ENCODE measurements at regions not wholly inside any gene's neighbourhood (a gene's known extent, or its start where the extent isn't known, plus 50 kb on each side); places are given as distances from the start of the nearest gene placed in this dataset.

DNA sequence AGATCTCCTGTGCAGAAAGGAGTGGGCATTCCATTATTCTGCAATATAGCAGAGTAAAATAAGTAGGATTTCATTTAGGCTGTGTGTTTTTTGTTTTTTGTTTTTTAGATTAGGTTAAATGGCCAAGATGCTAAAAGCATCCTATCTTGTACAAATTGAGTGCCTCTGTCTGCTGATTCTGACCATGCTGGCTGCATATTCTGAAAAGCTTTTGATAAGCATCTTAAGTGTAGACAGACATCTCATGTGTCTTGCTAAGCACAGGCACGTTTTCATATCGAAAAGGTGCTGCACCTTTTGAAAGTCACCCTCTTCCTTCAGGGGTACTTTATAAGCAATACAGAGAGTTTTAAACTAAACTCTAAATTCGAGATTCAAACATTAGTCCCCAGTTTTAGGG is 74.0 kb upstream of the BCL11A start:
- Histone ChIP-seq H3K27ac (ENCODE audit: low read depth in 1 of 3, low read length in 2 of 3) (no peak overlapping the region), H3K9me3 (ENCODE audit: control insufficient read depth in 2 of 2, insufficient read depth in 1 of 2, low read depth in 1 of 2, low read length in 1 of 2) (no peaks in the 10 kb centered on the region), H3K27me3 (ENCODE audit: control insufficient read depth in 3 of 3, insufficient read depth in 3 of 3, low read length in 3 of 3) (peaks cover 0 to 6% (median 3%) of the 10 kb centered on the region in 3 donors), H3K4me3 (ENCODE audit: low read depth in 1 of 3, low read length in 3 of 3) (no peak overlapping the region), H3K4me1 (ENCODE audit: control insufficient read depth in 3 of 3, insufficient read depth in 2 of 3, low read depth in 1 of 3, low read length in 2 of 3) (no peaks in the 10 kb centered on the region), H3K36me3 (ENCODE audit: control insufficient read depth in 3 of 3, insufficient read depth in 2 of 3, low read depth in 1 of 3, low read length in 3 of 3) (no peaks in the 10 kb centered on the region)
- FAIRE-seq (no peak), DNase-seq (no peak)
- WGBS, 3 donors = 56 to 57% (median 57%) methylated on average over 3 of the region's 3 CpGs

DNA sequence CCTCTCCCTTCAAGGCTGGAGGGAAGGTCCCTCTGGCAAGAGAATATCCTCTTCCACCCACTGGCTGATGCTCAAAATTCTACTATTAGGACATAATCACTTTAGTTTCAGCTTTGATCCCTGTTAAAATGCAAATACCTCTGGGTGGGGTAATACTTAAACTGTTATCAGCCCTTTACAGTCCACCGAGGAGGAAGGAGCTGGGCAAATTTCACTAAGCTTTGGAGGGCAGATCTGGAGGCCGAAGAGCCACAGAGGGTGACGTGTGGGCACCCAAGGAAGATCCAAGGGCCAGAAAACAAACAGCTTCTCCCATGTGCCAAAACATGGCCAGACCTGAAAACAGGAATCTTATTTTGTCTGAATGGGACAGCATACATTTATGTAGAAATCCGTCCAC is 74.6 kb upstream of the BCL11A start:
- FAIRE-seq (no peak), DNase-seq (no peak)
- 44 to 71% (median 56%) methylated on average over 4 of the region's 4 CpGs for WGBS, 3 donors
- H3K4me3 ChIP-seq (ENCODE audit: low read depth in 1 of 3, low read length in 3 of 3) = no peak overlapping the region
- H3K4me1 ChIP-seq (ENCODE audit: control insufficient read depth in 3 of 3, insufficient read depth in 2 of 3, low read depth in 1 of 3, low read length in 2 of 3) = no peaks in the 10 kb centered on the region
- H3K27me3 ChIP-seq (ENCODE audit: control insufficient read depth in 3 of 3, insufficient read depth in 3 of 3, low read length in 3 of 3) = peaks cover 0 to 3% (median under 1%) of the 10 kb centered on the region in 3 donors
- H3K27ac ChIP-seq (ENCODE audit: low read depth in 1 of 3, low read length in 2 of 3) = no peak overlapping the region
- no peaks in the 10 kb centered on the region for H3K9me3 ChIP-seq (ENCODE audit: control insufficient read depth in 2 of 2, insufficient read depth in 1 of 2, low read depth in 1 of 2, low read length in 1 of 2)
- H3K36me3 ChIP-seq (ENCODE audit: control insufficient read depth in 3 of 3, insufficient read depth in 2 of 3, low read depth in 1 of 3, low read length in 3 of 3) = no peaks in the 10 kb centered on the region

DNA sequence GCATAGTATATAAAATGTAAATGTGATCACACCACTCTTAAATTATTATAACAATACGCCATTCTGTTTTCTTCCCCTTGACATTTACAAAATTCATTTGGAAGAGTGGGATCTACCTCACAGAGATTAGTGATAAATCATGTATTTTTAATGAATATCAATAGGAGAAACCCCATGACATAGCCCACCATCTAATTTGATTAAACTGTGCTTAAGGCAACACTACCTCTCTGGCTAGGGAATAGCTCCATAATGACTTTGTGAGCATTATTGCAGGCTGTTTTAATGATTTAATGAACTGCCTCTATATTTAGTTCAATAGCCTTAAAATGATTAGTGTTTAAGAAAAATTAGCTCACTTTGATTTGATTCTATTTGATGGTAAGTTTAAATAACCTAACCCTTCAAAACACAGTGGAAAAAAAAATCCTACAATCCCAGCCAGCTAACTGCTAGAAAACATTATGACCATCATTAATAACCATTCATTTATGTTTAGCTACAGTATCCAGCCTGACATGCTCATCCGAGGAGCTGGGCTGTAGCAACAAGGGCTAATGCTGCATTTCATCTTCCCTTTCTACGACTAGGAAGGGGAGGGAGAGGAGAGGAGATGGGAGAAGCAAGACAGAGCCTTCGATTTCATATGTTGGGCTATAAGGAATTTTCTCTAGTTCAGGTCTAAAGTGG is 75.3 kb upstream of the BCL11A start:
- Histone ChIP-seq H3K36me3 (ENCODE audit: control insufficient read depth in 3 of 3, insufficient read depth in 2 of 3, low read depth in 1 of 3, low read length in 3 of 3) (no peaks in the 10 kb centered on the region), H3K9me3 (ENCODE audit: control insufficient read depth in 2 of 2, insufficient read depth in 1 of 2, low read depth in 1 of 2, low read length in 1 of 2) (no peaks in the 10 kb centered on the region), H3K27me3 (ENCODE audit: control insufficient read depth in 3 of 3, insufficient read depth in 3 of 3, low read length in 3 of 3) (no peaks in the 10 kb centered on the region), H3K4me1 (ENCODE audit: control insufficient read depth in 3 of 3, insufficient read depth in 2 of 3, low read depth in 1 of 3, low read length in 2 of 3) (no peaks in the 10 kb centered on the region), H3K27ac (ENCODE audit: low read depth in 1 of 3, low read length in 2 of 3) (no peak overlapping the region), H3K4me3 (ENCODE audit: low read depth in 1 of 3, low read length in 3 of 3) (no peak overlapping the region)
- 54 to 66% (median 62%) methylated on average over 4 of the region's 4 CpGs for WGBS, 3 donors
- no peak for DNase-seq
- no peak for FAIRE-seq

- H3K27me3 ChIP-seq (ENCODE audit: control insufficient read depth in 3 of 3, insufficient read depth in 3 of 3, low read length in 3 of 3) = no peaks in the 10 kb centered on the region
- DNase-seq = no peak
- no peaks in the 10 kb centered on the region for H3K36me3 ChIP-seq (ENCODE audit: control insufficient read depth in 3 of 3, insufficient read depth in 2 of 3, low read depth in 1 of 3, low read length in 3 of 3)
- no peak overlapping the region for H3K4me3 ChIP-seq (ENCODE audit: low read depth in 1 of 3, low read length in 3 of 3)
- no peaks in the 10 kb centered on the region for H3K4me1 ChIP-seq (ENCODE audit: control insufficient read depth in 3 of 3, insufficient read depth in 2 of 3, low read depth in 1 of 3, low read length in 2 of 3)
- no peaks in the 10 kb centered on the region for H3K9me3 ChIP-seq (ENCODE audit: control insufficient read depth in 2 of 2, insufficient read depth in 1 of 2, low read depth in 1 of 2, low read length in 1 of 2)
- no peak overlapping the region for H3K27ac ChIP-seq (ENCODE audit: low read depth in 1 of 3, low read length in 2 of 3)
- FAIRE-seq = no peak
- WGBS, 3 donors = 49 to 69% (median 56%) methylated on average over 3 of the region's 3 CpGs
Observed at GRCh38 chr2:60629305-60629662, 75.8 kb upstream of the BCL11A start.

DNA sequence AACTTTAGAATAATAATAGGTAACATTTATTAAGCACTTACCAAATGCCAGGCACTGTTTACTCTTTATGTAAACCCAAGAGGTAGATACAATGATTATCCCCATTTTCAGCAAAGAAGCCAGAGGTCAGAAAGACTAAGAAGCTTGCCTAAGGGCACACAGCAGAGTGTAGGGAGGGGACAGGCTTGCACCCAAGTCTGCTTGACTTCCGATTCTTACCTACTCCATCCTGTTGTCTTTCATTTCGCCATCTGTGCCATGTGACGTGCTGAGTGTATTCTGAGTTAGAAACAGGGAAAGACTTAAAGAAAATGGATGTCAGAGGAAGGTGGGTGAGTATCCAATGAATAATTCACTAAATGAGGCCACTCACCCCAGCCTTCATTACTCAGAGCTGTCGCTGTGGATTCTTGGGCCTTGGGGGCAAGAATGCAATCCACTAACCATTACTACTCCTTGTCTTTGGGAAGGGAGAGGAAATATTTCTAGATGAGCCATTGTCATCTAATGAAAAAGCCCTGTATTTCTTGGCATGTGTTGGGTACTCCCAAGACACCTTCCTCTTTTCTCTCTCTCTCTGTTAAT is 76.4 kb upstream of the BCL11A start:
- no peak overlapping the region for H3K4me3 ChIP-seq (ENCODE audit: low read depth in 1 of 3, low read length in 3 of 3)
- DNase-seq = no peak
- no peak overlapping the region for H3K27ac ChIP-seq (ENCODE audit: low read depth in 1 of 3, low read length in 2 of 3)
- peaks cover 0 to 2% (median 0%) of the 10 kb centered on the region in 3 donors for H3K27me3 ChIP-seq (ENCODE audit: control insufficient read depth in 3 of 3, insufficient read depth in 3 of 3, low read length in 3 of 3)
- WGBS, 3 donors = 84 to 98% (median 91%) methylated on average over 4 of the region's 4 CpGs
- no peak for FAIRE-seq
- H3K4me1 ChIP-seq (ENCODE audit: control insufficient read depth in 3 of 3, insufficient read depth in 2 of 3, low read depth in 1 of 3, low read length in 2 of 3) = peaks cover 0 to 3% (median 0%) of the 10 kb centered on the region in 3 donors
- H3K36me3 ChIP-seq (ENCODE audit: control insufficient read depth in 3 of 3, insufficient read depth in 2 of 3, low read depth in 1 of 3, low read length in 3 of 3) = no peaks in the 10 kb centered on the region
- no peaks in the 10 kb centered on the region for H3K9me3 ChIP-seq (ENCODE audit: control insufficient read depth in 2 of 2, insufficient read depth in 1 of 2, low read depth in 1 of 2, low read length in 1 of 2)

- FAIRE-seq (no peak), DNase-seq (no peak)
- peaks cover 0 to 2% (median 0%) of the 10 kb centered on the region in 3 donors for H3K27me3 ChIP-seq (ENCODE audit: control insufficient read depth in 3 of 3, insufficient read depth in 3 of 3, low read length in 3 of 3)
- 72 to 84% (median 82%) methylated on average over 5 of the region's 5 CpGs for WGBS, 3 donors
- H3K27ac ChIP-seq (ENCODE audit: low read depth in 1 of 3, low read length in 2 of 3) = no peak overlapping the region
- H3K36me3 ChIP-seq (ENCODE audit: control insufficient read depth in 3 of 3, insufficient read depth in 2 of 3, low read depth in 1 of 3, low read length in 3 of 3) = no peaks in the 10 kb centered on the region
- H3K9me3 ChIP-seq (ENCODE audit: control insufficient read depth in 2 of 2, insufficient read depth in 1 of 2, low read depth in 1 of 2, low read length in 1 of 2) = no peaks in the 10 kb centered on the region
- no peak overlapping the region for H3K4me3 ChIP-seq (ENCODE audit: low read depth in 1 of 3, low read length in 3 of 3)
- peaks cover 0 to 5% (median 0%) of the 10 kb centered on the region in 3 donors for H3K4me1 ChIP-seq (ENCODE audit: control insufficient read depth in 3 of 3, insufficient read depth in 2 of 3, low read depth in 1 of 3, low read length in 2 of 3)
Observed at GRCh38 chr2:60633615-60634014, 80.2 kb upstream of the BCL11A start.

DNA sequence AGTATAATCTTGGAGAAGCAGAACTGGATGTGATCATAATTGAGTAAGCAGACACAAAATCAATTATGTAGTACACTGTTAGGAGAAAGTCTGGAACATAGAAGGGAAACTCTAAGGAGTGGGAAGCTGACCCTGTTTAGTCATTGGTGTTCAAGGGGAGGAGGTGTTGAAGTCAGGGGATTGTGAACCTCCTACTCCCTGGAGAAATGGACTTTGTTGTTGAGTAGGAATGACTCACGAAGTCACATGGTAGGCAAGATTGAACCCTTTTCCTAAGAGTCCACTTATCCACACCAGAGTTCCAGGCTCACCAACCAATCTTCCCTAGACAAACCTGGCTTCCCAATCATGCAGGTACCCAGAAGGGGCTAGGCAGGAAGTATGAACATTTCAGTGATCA is 81.0 kb upstream of the BCL11A start:
- no peaks in the 10 kb centered on the region for H3K9me3 ChIP-seq (ENCODE audit: control insufficient read depth in 2 of 2, insufficient read depth in 1 of 2, low read depth in 1 of 2, low read length in 1 of 2)
- no peak for FAIRE-seq
- peak; percentile 73 to 88 for DNase-seq
- H3K4me3 ChIP-seq (ENCODE audit: low read depth in 1 of 3, low read length in 3 of 3) = no peak overlapping the region
- H3K4me1 ChIP-seq (ENCODE audit: control insufficient read depth in 3 of 3, insufficient read depth in 2 of 3, low read depth in 1 of 3, low read length in 2 of 3) = peaks cover 0 to 5% (median 0%) of the 10 kb centered on the region in 3 donors
- no peaks in the 10 kb centered on the region for H3K36me3 ChIP-seq (ENCODE audit: control insufficient read depth in 3 of 3, insufficient read depth in 2 of 3, low read depth in 1 of 3, low read length in 3 of 3)
- peak overlapping the region in 1 of 3 donors; percentile 49 for H3K27ac ChIP-seq (ENCODE audit: low read depth in 1 of 3, low read length in 2 of 3)
- H3K27me3 ChIP-seq (ENCODE audit: control insufficient read depth in 3 of 3, insufficient read depth in 3 of 3, low read length in 3 of 3) = peaks cover 0 to 2% (median 0%) of the 10 kb centered on the region in 3 donors
- WGBS, 3 donors = 12 to 65% (median 33%) methylated on average over 1 of the region's 1 CpG

DNA sequence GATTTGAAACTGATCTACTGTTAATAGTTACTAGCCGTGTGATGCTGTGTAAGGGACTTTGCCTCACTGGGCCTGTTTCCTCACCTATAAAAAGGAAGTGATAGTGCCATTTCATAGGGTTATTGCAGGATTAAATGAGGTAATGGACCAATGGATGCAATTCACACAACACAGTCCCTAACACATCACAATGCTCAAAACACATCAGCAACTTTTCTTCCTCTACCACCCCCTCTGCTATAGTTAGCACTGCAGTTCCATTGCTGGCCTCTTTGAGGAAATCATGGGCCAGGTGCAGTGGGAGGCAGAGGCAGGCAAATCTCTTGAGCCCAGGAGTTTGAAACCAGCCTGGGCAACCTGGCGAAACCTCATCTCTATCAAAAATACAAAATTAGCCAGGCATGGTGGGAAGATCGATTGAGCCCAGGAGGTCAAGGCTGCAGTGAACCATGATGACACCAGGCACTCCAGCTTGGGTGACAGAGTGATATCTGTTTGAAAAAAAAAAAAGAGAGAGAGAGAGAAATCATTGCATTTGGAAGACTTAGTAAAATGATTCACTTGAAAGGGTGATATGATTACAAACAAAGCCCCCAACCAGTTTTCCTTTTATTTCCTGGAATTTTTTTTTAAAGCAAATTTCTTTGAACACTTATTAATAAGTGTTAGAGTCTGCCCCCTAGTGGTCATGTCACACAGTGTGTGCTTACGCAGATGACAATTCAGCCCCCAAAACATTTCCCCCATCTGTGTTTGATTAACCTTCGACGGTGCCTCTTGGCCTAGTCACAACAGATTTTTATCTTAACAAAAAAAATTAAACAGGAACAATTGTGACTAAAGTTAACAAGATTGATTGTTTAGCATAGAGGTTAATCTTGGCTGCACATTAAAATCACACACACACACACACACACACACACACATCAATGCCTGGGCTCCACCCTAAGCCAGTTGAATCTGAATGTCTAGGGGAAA is 88.6 kb upstream of the BCL11A start:
- H3K4me1 ChIP-seq (ENCODE audit: control insufficient read depth in 3 of 3, insufficient read depth in 2 of 3, low read depth in 1 of 3, low read length in 2 of 3) = peaks cover 0 to 15% (median 0%) of the 10 kb centered on the region in 3 donors
- peak; percentile 33 to 63 for DNase-seq
- H3K27ac ChIP-seq (ENCODE audit: low read depth in 1 of 3, low read length in 2 of 3) = no peak overlapping the region
- no peaks in the 10 kb centered on the region for H3K36me3 ChIP-seq (ENCODE audit: control insufficient read depth in 3 of 3, insufficient read depth in 2 of 3, low read depth in 1 of 3, low read length in 3 of 3)
- 20 to 33% (median 22%) methylated on average over 6 of the region's 6 CpGs for WGBS, 3 donors
- FAIRE-seq = no peak
- H3K4me3 ChIP-seq (ENCODE audit: low read depth in 1 of 3, low read length in 3 of 3) = no peak overlapping the region
- no peaks in the 10 kb centered on the region for H3K27me3 ChIP-seq (ENCODE audit: control insufficient read depth in 3 of 3, insufficient read depth in 3 of 3, low read length in 3 of 3)
- H3K9me3 ChIP-seq (ENCODE audit: control insufficient read depth in 2 of 2, insufficient read depth in 1 of 2, low read depth in 1 of 2, low read length in 1 of 2) = no peaks in the 10 kb centered on the region

All from small intestine (tissue), 7 donors.